Muscle layer of duodenum (tissue), 2 donors: ENCODE measurements at regions not wholly inside any gene's neighbourhood (a gene's known extent, or its start where the extent isn't known, plus 50 kb on each side); places are given as distances from the start of the nearest gene placed in this dataset.

ENCODE experiments used
- H3K27ac ChIP-seq: one replicate; pipeline ENCODE4 v1.7.0; 2013; ENCODE audit warnings: mild to moderate bottlenecking, low read length
- H3K27me3 ChIP-seq: one replicate; pipeline ENCODE4 v1.7.0; 2013; ENCODE audit warnings: low read depth, mild to moderate bottlenecking, control low read depth, low read length
- H3K36me3 ChIP-seq, 2 donors: one replicate each; pipeline ENCODE4 v1.7.0; 2013; ENCODE audit warnings: low read length in 2 of 2, control low read depth in 1 of 2, mild to moderate bottlenecking in 1 of 2; ENCODE audit not compliant: insufficient read depth in 2 of 2, control insufficient read depth in 1 of 2
- H3K4me1 ChIP-seq, 2 donors: one replicate each; pipeline ENCODE4 v1.7.0; 2013; ENCODE audit warnings: low read length in 2 of 2, mild to moderate bottlenecking in 2 of 2, control low read depth in 1 of 2, moderate library complexity in 1 of 2; ENCODE audit not compliant: insufficient read depth in 2 of 2, control insufficient read depth in 1 of 2
- H3K4me3 ChIP-seq, 2 donors: one replicate each; pipeline ENCODE4 v1.7.0; 2013; ENCODE audit warnings: low read length in 2 of 2, low read depth in 1 of 2, mild to moderate bottlenecking in 1 of 2
- H3K9me3 ChIP-seq, 2 donors: one replicate each; pipeline ENCODE4 v1.7.0; 2013; ENCODE audit warnings: low read length in 2 of 2, control low read depth in 1 of 2, mild to moderate bottlenecking in 1 of 2; ENCODE audit not compliant: control insufficient read depth in 1 of 2
- donor health status: healthy.

- Histone ChIP-seq H3K27ac (no peak overlapping the region), H3K36me3 (no peaks in the 10 kb centered on the region), H3K4me3 (no peak overlapping the region), H3K9me3 (no peaks in the 10 kb centered on the region), H3K27me3 (no peaks in the 10 kb centered on the region), H3K4me1 (peaks cover 0 to 5% of the 10 kb centered on the region in 2 donors)
Measured at GRCh38 chr11:91984033-91984584, 240.5 kb upstream of the FAT3 start.

GRCh38 chr11:91981995-91982394 lies 242.6 kb upstream of the FAT3 start:
- Histone ChIP-seq H3K36me3 (no peaks in the 10 kb centered on the region), H3K27ac (peak overlapping the region; percentile 48), H3K27me3 (no peaks in the 10 kb centered on the region), H3K9me3 (no peaks in the 10 kb centered on the region), H3K4me1 (peaks cover 0 to 5% of the 10 kb centered on the region in 2 donors), H3K4me3 (no peak overlapping the region)

DNA sequence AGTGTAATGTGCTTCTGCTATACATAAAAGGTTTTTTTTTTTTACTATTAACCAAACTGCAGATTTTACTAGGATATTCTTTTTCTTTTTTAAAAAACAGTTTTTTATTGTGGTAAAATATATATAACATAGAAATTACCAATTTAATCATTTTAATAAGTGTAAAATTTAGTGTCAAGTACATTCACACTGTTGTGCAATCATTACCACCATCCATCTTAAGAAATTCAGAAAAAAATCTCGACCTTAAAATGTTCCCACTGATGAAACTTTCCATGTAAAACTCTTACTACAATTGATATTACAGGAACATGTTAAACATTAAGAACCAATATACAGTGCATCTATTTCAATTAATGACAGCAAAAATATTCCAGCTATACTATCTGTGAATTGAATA lies 244.8 kb upstream of the FAT3 start:
- H3K36me3 ChIP-seq, result no peaks in the 10 kb centered on the region
- H3K9me3 ChIP-seq, result no peaks in the 10 kb centered on the region
- peaks cover 0 to 5% of the 10 kb centered on the region in 2 donors for H3K4me1 ChIP-seq
- no peak overlapping the region for H3K27ac ChIP-seq
- no peak overlapping the region for H3K4me3 ChIP-seq
- H3K27me3 ChIP-seq, result no peaks in the 10 kb centered on the region

DNA sequence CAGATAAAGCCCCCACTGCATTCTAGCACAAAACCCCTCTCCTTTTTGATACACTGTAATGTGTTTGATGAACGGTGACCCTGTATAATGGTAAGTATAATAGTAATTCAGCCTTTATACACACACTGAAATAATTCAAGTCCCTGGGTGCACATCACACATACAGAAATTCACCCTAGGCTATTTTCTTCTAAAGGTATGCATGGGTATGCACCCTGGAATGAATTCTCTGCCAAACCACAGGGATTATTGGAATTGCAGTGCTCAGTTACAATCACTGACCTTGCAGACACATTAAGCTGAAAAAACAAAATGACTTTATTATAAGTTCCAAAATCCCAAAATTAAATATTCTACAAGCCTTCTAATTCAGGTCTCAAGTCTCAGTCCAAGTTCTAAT lies 245.9 kb upstream of the FAT3 start:
- no peak overlapping the region for H3K4me3 ChIP-seq
- H3K27ac ChIP-seq, result no peak overlapping the region
- H3K4me1 ChIP-seq, result peaks cover 0 to 5% of the 10 kb centered on the region in 2 donors
- no peaks in the 10 kb centered on the region for H3K9me3 ChIP-seq
- H3K36me3 ChIP-seq, result no peaks in the 10 kb centered on the region
- no peaks in the 10 kb centered on the region for H3K27me3 ChIP-seq

DNA sequence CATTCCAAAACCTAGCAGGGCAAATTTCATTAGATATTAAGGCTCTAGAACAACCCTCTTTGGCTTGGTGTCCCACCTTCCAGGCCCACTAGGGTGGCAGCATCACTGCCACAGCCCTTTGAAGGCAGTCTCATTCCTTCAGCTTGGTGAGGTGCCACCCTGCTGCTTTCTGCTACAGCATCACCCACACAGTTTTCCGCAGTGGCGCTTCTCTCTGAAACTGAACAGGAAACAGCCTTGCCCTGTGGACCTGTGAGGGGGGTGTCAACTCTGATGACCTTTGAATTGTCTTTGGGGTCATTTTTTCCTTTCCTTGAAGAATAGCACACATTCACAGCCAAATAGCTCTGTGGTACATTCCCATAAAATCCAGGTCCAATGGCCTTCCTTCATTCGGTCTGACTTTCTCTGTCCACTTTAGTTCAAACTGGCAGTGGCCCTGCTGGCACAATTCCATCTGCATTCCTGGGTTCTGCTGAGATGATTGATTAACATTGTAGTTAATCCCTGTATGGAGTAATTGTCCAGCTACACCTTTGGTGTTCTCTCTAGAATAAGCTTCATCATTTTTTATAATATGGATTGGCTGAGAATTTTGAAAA lies 251.9 kb upstream of the FAT3 start:
- Histone ChIP-seq H3K9me3 (no peaks in the 10 kb centered on the region), H3K27ac (no peak overlapping the region), H3K4me3 (no peak overlapping the region)

GRCh38 chr11:91970624-91971023 lies 254.0 kb upstream of the FAT3 start:
- no peaks in the 10 kb centered on the region for H3K36me3 ChIP-seq

More for the DNA sequence above, 251.9 kb upstream of the FAT3 start:
- Histone ChIP-seq H3K4me1 (no peaks in the 10 kb centered on the region), H3K36me3 (no peaks in the 10 kb centered on the region), H3K27me3 (no peaks in the 10 kb centered on the region)

DNA sequence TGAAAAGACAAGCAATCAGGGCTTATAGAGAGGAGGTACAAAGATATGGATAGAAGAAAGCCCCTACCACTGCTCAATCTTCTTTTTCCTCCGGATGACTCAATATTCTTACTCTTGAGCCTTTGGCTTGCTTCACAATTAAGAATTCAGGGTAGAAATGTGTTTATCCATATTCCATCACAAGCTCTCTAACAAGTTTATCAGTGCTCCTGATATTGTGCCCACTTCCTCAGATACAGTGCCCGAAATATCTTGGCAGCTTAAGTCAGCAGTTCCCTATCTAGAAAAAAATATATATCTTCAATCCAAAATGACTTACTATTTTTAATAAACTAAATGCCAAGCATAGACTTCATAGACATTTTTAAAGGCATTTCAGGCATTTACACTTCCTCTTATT lies 255.1 kb upstream of the FAT3 start:
- H3K27me3 ChIP-seq, result no peaks in the 10 kb centered on the region
- H3K4me1 ChIP-seq, result no peaks in the 10 kb centered on the region
- H3K36me3 ChIP-seq, result no peaks in the 10 kb centered on the region
- no peaks in the 10 kb centered on the region for H3K9me3 ChIP-seq
- H3K4me3 ChIP-seq, result no peak overlapping the region
- no peak overlapping the region for H3K27ac ChIP-seq

More at GRCh38 chr11:91970624-91971023, 254.0 kb upstream of the FAT3 start:
- Histone ChIP-seq H3K27ac (no peak overlapping the region), H3K4me3 (no peak overlapping the region), H3K4me1 (no peaks in the 10 kb centered on the region), H3K27me3 (no peaks in the 10 kb centered on the region), H3K9me3 (no peaks in the 10 kb centered on the region)

- Histone ChIP-seq H3K27me3 (no peaks in the 10 kb centered on the region), H3K36me3 (no peaks in the 10 kb centered on the region), H3K27ac (no peak overlapping the region), H3K4me1 (no peaks in the 10 kb centered on the region), H3K4me3 (no peak overlapping the region), H3K9me3 (no peaks in the 10 kb centered on the region)
Measured at GRCh38 chr11:91967691-91968045, 256.9 kb upstream of the FAT3 start.

- H3K4me3 ChIP-seq, result no peak overlapping the region
- no peaks in the 10 kb centered on the region for H3K36me3 ChIP-seq
- H3K9me3 ChIP-seq, result no peaks in the 10 kb centered on the region
Measured at GRCh38 chr11:91967026-91967690, 257.5 kb upstream of the FAT3 start.

GRCh38 chr11:91966368-91966767 lies 258.2 kb upstream of the FAT3 start:
- no peaks in the 10 kb centered on the region for H3K4me1 ChIP-seq
- H3K4me3 ChIP-seq, result no peak overlapping the region
- no peak overlapping the region for H3K27ac ChIP-seq
- H3K36me3 ChIP-seq, result no peaks in the 10 kb centered on the region
- peaks cover 0 to 5% of the 10 kb centered on the region in 2 donors for H3K9me3 ChIP-seq
- no peaks in the 10 kb centered on the region for H3K27me3 ChIP-seq

More at GRCh38 chr11:91967026-91967690, 257.5 kb upstream of the FAT3 start:
- Histone ChIP-seq H3K27me3 (no peaks in the 10 kb centered on the region), H3K4me1 (no peaks in the 10 kb centered on the region), H3K27ac (no peak overlapping the region)

DNA sequence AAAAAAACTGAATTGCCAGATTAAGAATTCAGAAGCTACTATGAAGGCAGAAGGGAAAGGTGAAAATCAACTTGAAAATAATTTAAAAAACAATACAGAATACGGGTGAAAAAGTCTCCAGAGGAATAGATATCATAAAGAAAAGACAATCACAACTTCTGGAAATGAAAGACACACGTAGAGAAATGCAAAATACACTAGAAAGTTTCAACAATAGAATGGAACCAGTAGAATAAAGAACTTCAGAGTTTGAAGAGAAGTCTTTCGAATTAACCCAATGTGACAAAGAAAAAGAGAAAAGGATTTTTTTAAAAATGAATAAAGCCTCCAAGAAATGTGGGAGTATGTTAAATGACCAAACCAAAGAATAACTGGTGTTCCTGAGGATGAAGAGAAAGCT lies 263.8 kb upstream of the FAT3 start:
- Histone ChIP-seq H3K9me3 (peaks cover 0 to 13% of the 10 kb centered on the region in 2 donors), H3K27ac (no peak overlapping the region), H3K4me1 (no peaks in the 10 kb centered on the region), H3K36me3 (no peaks in the 10 kb centered on the region), H3K4me3 (no peak overlapping the region), H3K27me3 (no peaks in the 10 kb centered on the region)
